Suprapubic skin (tissue), 4 donors: ENCODE measurements at regions not wholly inside any gene's neighbourhood (a gene's known extent, or its start where the extent isn't known, plus 50 kb on each side); places are given as distances from the start of the nearest gene placed in this dataset.

ENCODE experiments used
- CTCF ChIP-seq, 2 donors: fragments of 200-600 bp in 1 of 2; fragments of 450-650 bp in 1 of 2; sonication (generic) in 1 of 2; IDR thresholded peaks; one replicate each; pipeline ENCODE4 v1.5.1; 2016 to 2019; ENCODE audit warnings: antibody characterized with exemption in 2 of 2, mild to moderate bottlenecking in 1 of 2, moderate library complexity in 1 of 2
- EP300 ChIP-seq: sonication (generic); formaldehyde crosslinking; IDR thresholded peaks from one replicate; pipeline ENCODE4 v1.6.1; 2017; ENCODE audit warnings: antibody characterized with exemption
- POLR2A ChIP-seq, 2 donors: fragments of 450-650 bp; IDR thresholded peaks; one replicate each; pipeline ENCODE4 v1.6.1; 2017; ENCODE audit warnings: antibody characterized with exemption in 2 of 2, mild to moderate bottlenecking in 2 of 2, moderate library complexity in 2 of 2
- POLR2AphosphoS5 ChIP-seq, 3 donors: sonication (generic); formaldehyde crosslinking; IDR thresholded peaks; one replicate each; pipeline ENCODE4 v1.6.1; 2017; ENCODE audit warnings: antibody characterized with exemption in 3 of 3

GRCh38 chr1:228802386-228803220 lies 67.3 kb downstream of the RHOU start:
- TF ChIP-seq CTCF (IDR thresholded peaks at IDR 0.05): no peak
- no peak for TF ChIP-seq POLR2AphosphoS5 (IDR thresholded peaks at IDR 0.05)
- TF ChIP-seq POLR2A (IDR thresholded peaks at IDR 0.05): no peak
- no peak for TF ChIP-seq EP300
